ENCODE measurements at regions not wholly inside any gene's neighbourhood (a gene's known extent, or its start where the extent isn't known, plus 50 kb on each side); places are given as distances from the start of the nearest gene placed in this dataset.

DNA sequence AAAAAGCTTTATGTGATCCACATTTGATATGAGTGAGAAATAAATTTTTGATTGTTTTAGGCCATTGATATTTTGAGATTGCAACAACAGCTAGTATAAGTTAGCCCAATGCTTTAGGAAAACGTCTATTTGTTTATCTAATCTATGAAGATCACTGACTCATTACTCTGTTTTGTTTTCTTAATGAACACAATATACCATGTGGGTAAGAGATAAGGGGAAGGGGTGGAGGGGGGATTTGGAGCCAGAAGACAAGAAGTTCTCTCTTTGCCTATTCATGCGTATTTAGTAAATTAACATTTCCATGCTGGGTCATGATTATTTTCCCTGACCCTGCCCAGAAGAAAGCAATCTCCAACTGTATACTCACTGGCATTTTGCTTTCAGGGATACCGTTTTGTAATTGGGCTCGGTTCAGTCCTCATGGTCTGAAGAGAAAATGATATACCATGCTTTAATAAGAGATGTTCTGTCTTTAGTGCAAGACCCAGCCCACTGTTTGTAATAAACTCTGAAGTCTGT lies 359.5 kb upstream of the NPSR1 start:
- TF ChIP-seq, protein P1, sequence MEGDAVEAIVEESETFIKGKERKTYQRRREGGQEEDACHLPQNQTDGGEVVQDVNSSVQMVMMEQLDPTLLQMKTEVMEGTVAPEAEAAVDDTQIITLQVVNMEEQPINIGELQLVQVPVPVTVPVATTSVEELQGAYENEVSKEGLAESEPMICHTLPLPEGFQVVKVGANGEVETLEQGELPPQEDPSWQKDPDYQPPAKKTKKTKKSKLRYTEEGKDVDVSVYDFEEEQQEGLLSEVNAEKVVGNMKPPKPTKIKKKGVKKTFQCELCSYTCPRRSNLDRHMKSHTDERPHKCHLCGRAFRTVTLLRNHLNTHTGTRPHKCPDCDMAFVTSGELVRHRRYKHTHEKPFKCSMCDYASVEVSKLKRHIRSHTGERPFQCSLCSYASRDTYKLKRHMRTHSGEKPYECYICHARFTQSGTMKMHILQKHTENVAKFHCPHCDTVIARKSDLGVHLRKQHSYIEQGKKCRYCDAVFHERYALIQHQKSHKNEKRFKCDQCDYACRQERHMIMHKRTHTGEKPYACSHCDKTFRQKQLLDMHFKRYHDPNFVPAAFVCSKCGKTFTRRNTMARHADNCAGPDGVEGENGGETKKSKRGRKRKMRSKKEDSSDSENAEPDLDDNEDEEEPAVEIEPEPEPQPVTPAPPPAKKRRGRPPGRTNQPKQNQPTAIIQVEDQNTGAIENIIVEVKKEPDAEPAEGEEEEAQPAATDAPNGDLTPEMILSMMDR (IDR thresholded peaks at IDR 0.05; ENCODE audit: poor library complexity): no peak
- no peak for TF ChIP-seq EZH2 (IDR thresholded peaks at IDR 0.05; ENCODE audit: borderline replicate concordance)
- no peak for TF ChIP-seq EZH2phosphoT487 (IDR thresholded peaks at IDR 0.05; ENCODE audit: low read depth, severe bottlenecking, unreplicated experiment)
